K562 (cell line): ENCODE measurements at regions not wholly inside any gene's neighbourhood (a gene's known extent, or its start where the extent isn't known, plus 50 kb on each side); places are given as distances from the start of the nearest gene placed in this dataset.

ENCODE experiments used
- ATF3 ChIP-seq, 2 experiments: fragments of 450-650 bp in 1 of 2; sonication (generic) in 1 of 2; formaldehyde crosslinking in 1 of 2; IDR thresholded peaks in 1 of 2; conservative IDR thresholded peaks in 1 of 2; 2 replicates each; pipeline versions ENCODE4 v1.6.1 to v1.8.1; 2016 to 2023; ENCODE audit warnings: mild to moderate bottlenecking in 2 of 2, moderate library complexity in 2 of 2, inconsistent platforms in 1 of 2, missing genetic modification reagents in 1 of 2
- BDP1 ChIP-seq: IDR thresholded peaks from 3 replicates; pipeline ENCODE4 v1.6.1; 2011; ENCODE audit not compliant: insufficient read length, insufficient read depth
- ETV6 ChIP-seq, 3 experiments: fragments of 150-350 bp in 1 of 3; sonication (generic) in 1 of 3; formaldehyde crosslinking in 1 of 3; IDR thresholded peaks; 2 replicates each; pipeline versions ENCODE4 v1.6.1 to v1.8.0; 2014 to 2022; ENCODE audit warnings: borderline replicate concordance in 2 of 3, low read depth in 2 of 3, antibody characterized with exemption in 1 of 3, low read length in 1 of 3, mild to moderate bottlenecking in 1 of 3, missing genetic modification reagents in 1 of 3
- HDAC6 ChIP-seq: IDR thresholded peaks from 2 replicates; pipeline ENCODE4 v1.6.1; 2012; ENCODE audit warnings: low read depth, mild to moderate bottlenecking, control low read depth, inconsistent platforms, low read length, moderate library complexity
- SP2 ChIP-seq: IDR thresholded peaks from 2 replicates; pipeline ENCODE4 v1.6.1; 2011; ENCODE audit warnings: mild to moderate bottlenecking, low read depth, low read length, moderate library complexity; ENCODE audit not compliant: poor library complexity, severe bottlenecking; ENCODE audit errors: extremely low read depth
- SRF ChIP-seq, 2 experiments: fragments of 250-450, 450-650 bp in 1 of 2; sonication (Bioruptor Pico) in 1 of 2; sonication (generic) in 1 of 2; formaldehyde crosslinking; IDR thresholded peaks; 2 replicates each; pipeline versions ENCODE4 v1.5.0 to v1.5.1; 2020 to 2022; ENCODE audit warnings: mild to moderate bottlenecking in 1 of 2, missing genetic modification reagents in 1 of 2
- TBL1XR1 ChIP-seq, 2 experiments: IDR thresholded peaks; 2 replicates each; pipeline ENCODE4 v1.6.1; 2012; ENCODE audit warnings: improper control_type of control experiment in 2 of 2, low read length in 2 of 2, mild to moderate bottlenecking in 1 of 2
- TBP ChIP-seq: optimal IDR thresholded peaks from 2 replicates; pipeline ENCODE3; 2011; ENCODE audit warnings: low read depth, low read length, improper control_type of control experiment
- ZBTB8A ChIP-seq: fragments of 450-650 bp; IDR thresholded peaks from 2 replicates; pipeline ENCODE4 v1.6.1; 2018; ENCODE audit warnings: mild to moderate bottlenecking, moderate library complexity; ENCODE audit not compliant: partially characterized antibody

DNA sequence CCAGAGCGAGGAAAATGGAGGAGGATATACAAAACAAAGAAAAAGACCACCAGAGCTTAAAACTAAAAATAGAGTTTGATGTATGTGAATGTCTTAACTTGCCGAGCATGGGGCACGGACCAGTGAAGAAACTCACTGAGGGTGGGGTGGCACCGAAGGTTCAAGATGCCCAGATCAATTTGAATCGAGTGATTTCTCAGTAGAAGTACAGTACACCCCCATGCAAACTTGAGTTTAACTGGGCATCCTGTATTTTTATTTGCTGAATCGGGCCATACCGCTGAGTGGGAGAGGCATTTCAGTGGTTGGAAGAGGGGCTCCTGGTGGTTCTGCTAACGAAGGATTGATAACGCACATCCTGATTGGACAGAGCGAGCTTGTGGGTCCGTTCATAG, 81.7 kb downstream of the ANKRD60 start:
- TF ChIP-seq SRF (CRISPR knock-in tag; IDR thresholded peaks at IDR 0.05) (no peak), BDP1 (no peak), TBL1XR1 (IDR thresholded peaks at IDR 0.05; ENCODE audit: low read length in 2 of 2) (no peak), HDAC6 (no peak), ETV6 (IDR thresholded peaks at IDR 0.05; ENCODE audit: borderline replicate concordance in 1 of 2, low read depth in 2 of 2, low read length in 1 of 2) (no peak), ETV6 (CRISPR knock-in tag; IDR thresholded peaks at IDR 0.05; ENCODE audit: borderline replicate concordance) (no peak), TBP (no peak), ATF3 (IDR thresholded peaks at IDR 0.05) (no peak), ATF3 (CRISPR knock-in tag; conservative IDR thresholded peaks at IDR 0.05) (no peak), SP2 (no peak), ZBTB8A (no peak)
